ENCODE measurements at regions not wholly inside any gene's neighbourhood (a gene's known extent, or its start where the extent isn't known, plus 50 kb on each side); places are given as distances from the start of the nearest gene placed in this dataset.

GRCh38 chr9:135343837-135344522 lies 135.6 kb upstream of the PPP1R26 start:
- peak; percentile 18 to 69 for TF ChIP-seq CTCF (conservative IDR thresholded peaks at IDR 0.05 in 1 of 2, IDR thresholded peaks at IDR 0.05 in 1 of 2; ENCODE audit: low read depth in 1 of 2, low read length in 2 of 2)
- no peak for TF ChIP-seq EZH2 (IDR thresholded peaks at IDR 0.05; ENCODE audit: low read length, missing control alignments)
